K562 (cell line): ENCODE measurements at regions not wholly inside any gene's neighbourhood (a gene's known extent, or its start where the extent isn't known, plus 50 kb on each side); places are given as distances from the start of the nearest gene placed in this dataset.

Experiments used
- ATAC-seq: fragments of 200-7000 bp; cut with Tn5 transposase; 3 replicates; pipeline ENCODE4 v1.9.1; 2020; ENCODE audit warnings: moderate library complexity
- BruUV-seq: library from RNA; stranded (reverse); fragments of 400-500 nt; replicated peaks from 2 replicates; lab custom pipeline; 2021; lab: Mats Ljungman, UMichigan
- CTCF ChIA-PET: fragments of 300-600 bp; formaldehyde crosslinking; extraction: SDS; loops from one replicate; lab custom pipeline; 2021; ENCODE audit warnings: low intra/inter-chr PET ratio; lab: Yijun Ruan, JAX
- POLR2A ChIA-PET: fragments of 300-600, 350-650 bp; sonication (Branson Sonifier 250); formaldehyde crosslinking; extraction: SDS; loops from one replicate; lab custom pipeline; 2021; ENCODE audit warnings: antibody characterized with exemption, inconsistent platforms; lab: Yijun Ruan, JAX
- DNase-seq, 4 experiments: peaks; one replicate each; pipeline versions ENCODE4 v3.0.0 to v3.0.0-alpha.2; 2011 to 2018; ENCODE audit warnings: low spot score in 3 of 4, mixed read lengths in 3 of 4; ENCODE audit errors: extremely low read depth in 1 of 4
- FAIRE-seq: peaks from 2 replicates; lab custom pipeline; 2011; peaks lifted over from hg19 to GRCh38; lab: Jason Lieb, UNC
- H2AFZ ChIP-seq: 2 replicates; pipeline ENCODE4 v1.6.0; 2011; ENCODE audit warnings: low read depth, low read length, control low read depth, inconsistent platforms
- H3K27ac ChIP-seq: fragments of 200-600 bp; 3 replicates; pipeline ENCODE4 v1.8.0; 2011; ENCODE audit warnings: low read depth, mild to moderate bottlenecking, control low read depth, inconsistent platforms, low read length, moderate library complexity, mixed read lengths; ENCODE audit errors: extremely low read depth
- H3K27me3 ChIP-seq, 2 experiments: fragments of 300-600 bp in 1 of 2; 2 replicates in 1 of 2; 3 replicates in 1 of 2; pipeline versions ENCODE4 v1.6.0 to v1.8.0; 2011; ENCODE audit warnings: inconsistent platforms in 2 of 2, low read length in 2 of 2, mild to moderate bottlenecking in 1 of 2, mixed read lengths in 1 of 2, moderate library complexity in 1 of 2; ENCODE audit not compliant: control insufficient read depth in 2 of 2, insufficient read depth in 2 of 2
- H3K36me3 ChIP-seq: fragments of 300-600 bp; 3 replicates; pipeline ENCODE4 v1.8.0; 2011; ENCODE audit warnings: mild to moderate bottlenecking, low read length, inconsistent platforms; ENCODE audit not compliant: control insufficient read depth, insufficient read depth
- H3K4me1 ChIP-seq, 2 experiments: fragments of 200-600 bp in 1 of 2; replicated peaks in 1 of 2; 2 replicates in 1 of 2; 3 replicates in 1 of 2; pipeline versions ENCODE4 v1.5.1 to v1.8.0; 2011; ENCODE audit warnings: inconsistent platforms in 2 of 2, low read length in 2 of 2, mild to moderate bottlenecking in 1 of 2, mixed read lengths in 1 of 2, moderate library complexity in 1 of 2; ENCODE audit not compliant: control insufficient read depth in 2 of 2, insufficient read depth in 2 of 2
- H3K4me2 ChIP-seq: 2 replicates; pipeline ENCODE4 v1.6.1; 2011; ENCODE audit warnings: low read length, control low read depth, inconsistent platforms, mixed read lengths; ENCODE audit not compliant: insufficient read depth
- H3K4me3 ChIP-seq: fragments of 200-600 bp; sonication (generic), shearing (Covaris generic); 2 replicates; pipeline ENCODE4 v1.5.1; 2016; ENCODE audit warnings: control low read depth, inconsistent platforms
- H3K79me2 ChIP-seq: fragments of 200-600 bp; 3 replicates; pipeline ENCODE4 v1.8.0; 2011; ENCODE audit warnings: low read length, inconsistent platforms; ENCODE audit not compliant: control insufficient read depth, insufficient read depth
- H3K9ac ChIP-seq, 2 experiments: 2 replicates each; pipeline versions ENCODE4 v1.6.0 to v1.6.1; 2011; ENCODE audit warnings: low read depth in 2 of 2, low read length in 2 of 2, control low read depth in 1 of 2, inconsistent platforms in 1 of 2, mild to moderate bottlenecking in 1 of 2, mixed read lengths in 1 of 2; ENCODE audit not compliant: insufficient read depth in 1 of 2
- H3K9me1 ChIP-seq: one replicate; pipeline ENCODE4 v1.6.0; 2011; ENCODE audit warnings: inconsistent platforms, mild to moderate bottlenecking, low read length, moderate library complexity; ENCODE audit not compliant: control insufficient read depth, insufficient read depth
- H3K9me3 ChIP-seq: replicated peaks from 2 replicates; pipeline ENCODE4 v1.5.1; 2011; ENCODE audit warnings: low read depth, low read length, inconsistent platforms; ENCODE audit not compliant: control insufficient read depth, insufficient read depth
- H4K20me1 ChIP-seq: replicated peaks from 2 replicates; pipeline ENCODE4 v1.6.1; 2011; ENCODE audit warnings: low read length, inconsistent platforms, mixed read lengths; ENCODE audit not compliant: control insufficient read depth, insufficient read depth
- CEBPB ChIP-seq: fragments of 450-650 bp; IDR thresholded peaks from 2 replicates; pipeline ENCODE4 v1.6.1; 2016; ENCODE audit warnings: missing genetic modification characterization, missing compliant biosample characterization
- FOXJ2 ChIP-seq: fragments of 200-800 bp; sonication (Bioruptor generic); IDR thresholded peaks from 2 replicates; pipeline ENCODE4 v1.6.1; 2016; ENCODE audit warnings: missing genetic modification characterization, missing compliant biosample characterization
- MYBL2 ChIP-seq, 2 experiments: fragments of 450-650 bp in 1 of 2; sonication (generic) in 1 of 2; formaldehyde crosslinking in 1 of 2; IDR thresholded peaks; 2 replicates each; pipeline versions ENCODE4 v1.6.1 to v1.8.1; 2017 to 2022; ENCODE audit warnings: borderline replicate concordance in 1 of 2, inconsistent platforms in 1 of 2, low read depth in 1 of 2, mild to moderate bottlenecking in 1 of 2, missing genetic modification reagents in 1 of 2, moderate library complexity in 1 of 2
- NFE2 ChIP-seq: IDR thresholded peaks from 2 replicates; pipeline ENCODE4 v1.6.1; 2014; ENCODE audit warnings: antibody characterized with exemption, low read depth
- ZBTB7A ChIP-seq: IDR thresholded peaks from 2 replicates; pipeline ENCODE4 v1.6.1; 2011; ENCODE audit warnings: low read depth, mild to moderate bottlenecking, low read length, moderate library complexity, borderline replicate concordance; ENCODE audit not compliant: control insufficient read depth
- ZKSCAN8 ChIP-seq: fragments of 200-800 bp; sonication (Bioruptor generic); IDR thresholded peaks from 2 replicates; pipeline ENCODE4 v1.6.1; 2016; ENCODE audit warnings: missing genetic modification characterization, missing compliant biosample characterization
- ZNF133 ChIP-seq: fragments of 250-450 bp; sonication (Bioruptor Pico); IDR thresholded peaks from 2 replicates; pipeline ENCODE4 v1.4.0; 2020; ENCODE audit warnings: mild to moderate bottlenecking
- ZNF140 ChIP-seq: fragments of 250-450 bp; sonication (Bioruptor Pico); IDR thresholded peaks from 2 replicates; pipeline ENCODE4 v1.8.0; 2021; ENCODE audit warnings: moderate library complexity, mild to moderate bottlenecking, inconsistent platforms
- ZNF717 ChIP-seq: fragments of 250-450 bp; sonication (Bioruptor Pico); IDR thresholded peaks from 2 replicates; pipeline ENCODE4 v1.5.0; 2021
- ZNF764 ChIP-seq: fragments of 250-450 bp; sonication (Bioruptor Pico); IDR thresholded peaks from 2 replicates; pipeline ENCODE4 v1.4.0; 2020; ENCODE audit warnings: low read depth, mild to moderate bottlenecking, moderate library complexity
- WGBS: fragments of 100-300 bp; shearing (Covaris generic); methylation state at CpG from one replicate; pipeline ENCODE4 v1.1.6; 2016; ENCODE audit warnings: low coverage, mixed read lengths; ENCODE audit not compliant: insufficient coverage; ENCODE audit errors: missing lambda C conversion rate; 5-methylcytosine and 5-hydroxymethylcytosine counted together
- in situ Hi-C: fragments of 300-500 bp; cut with MboI; formaldehyde crosslinking; loops from 4 replicates; pipeline ENCODE4 v1.15.0; 2018; ENCODE audit warnings: inconsistent platforms, mixed read lengths
- intact Hi-C: fragments of 100-400 bp; cut with micrococcal nuclease; formaldehyde crosslinking; loops from 2 replicates; pipeline ENCODE4 v1.14.2; 2022

DNA sequence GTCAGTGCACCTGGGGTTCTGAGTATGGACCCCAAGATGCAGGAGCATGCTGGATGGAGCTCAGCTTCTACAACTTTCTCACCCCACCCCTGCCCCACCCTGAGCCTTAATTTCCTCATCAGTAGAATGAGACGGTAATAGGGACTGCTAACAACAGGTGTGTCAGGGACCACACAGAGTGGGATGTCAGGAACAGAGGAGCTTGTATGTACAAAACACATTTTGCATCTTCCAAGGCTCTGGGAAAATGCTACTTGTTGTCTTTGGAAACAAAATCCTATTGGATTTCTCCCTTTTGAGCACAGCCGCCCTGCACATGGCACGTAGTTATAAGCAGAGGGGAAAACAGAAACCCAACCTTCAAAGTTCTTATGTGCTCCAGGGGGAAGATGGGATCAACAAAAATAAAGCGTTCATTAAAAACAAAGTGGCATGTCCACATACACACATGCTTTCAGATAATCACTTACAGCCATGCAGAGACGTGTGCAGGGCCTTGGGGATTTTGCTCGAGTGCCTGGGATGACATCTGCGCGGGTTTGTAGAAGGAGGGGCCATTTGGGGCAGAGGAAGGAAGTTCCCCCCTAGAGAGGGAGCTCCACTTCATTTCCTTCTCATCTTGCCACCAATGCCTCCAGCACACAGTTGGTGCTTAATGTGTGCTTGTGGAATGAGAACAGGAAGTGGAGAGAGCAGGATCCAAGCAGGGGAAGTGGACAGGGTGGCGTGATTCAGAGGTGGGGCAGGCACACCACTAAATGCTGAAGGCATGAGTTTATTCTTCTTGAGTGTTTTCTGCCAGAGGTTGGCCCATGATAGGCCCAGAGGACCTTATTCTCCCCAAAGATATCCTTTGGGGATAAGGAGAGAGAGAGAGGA lies 138.9 kb downstream of the SMIM20 start:
- DNase-seq (no peak), FAIRE-seq (no peak), ATAC-seq (no peak)
- Histone ChIP-seq H4K20me1 (no peaks in the 10 kb centered on the region), H3K9ac (no peak overlapping the region), H3K36me3 (no peaks in the 10 kb centered on the region), H3K4me1 (no peaks in the 10 kb centered on the region), H3K9me1 (no peaks in the 10 kb centered on the region), H3K4me3 (no peak overlapping the region), H3K79me2 (no peaks in the 10 kb centered on the region), H3K27me3 (peaks cover 5 to 45% of the 10 kb centered on the region in 2 experiments; a peak in 4 of 5 replicates), H3K9me3 (no peaks in the 10 kb centered on the region), H3K4me2 (no peak overlapping the region), H3K27ac (no peak overlapping the region), H2AFZ (no peak overlapping the region)
- 3% methylated on average over 9 of the region's 9 CpGs for WGBS
- in situ Hi-C loops = loop anchor here (25.0 kb wide), 1 partner anchor 359 kb away; no protein-coding TSS in a partner anchor
- CTCF ChIA-PET = no interaction called here
- TF ChIP-seq FOXJ2 (tag) (no peak), ZNF140 (CRISPR knock-in tag) (no peak), ZNF133 (CRISPR knock-in tag) (no peak), ZKSCAN8 (CRISPR knock-in tag) (peak; percentile 57; the same call in 1 of the 2 replicates)
- POLR2A ChIA-PET = interaction anchor here (0.7 kb wide), 1 partner anchor 110 kb away, joined by 5 read pairs; no protein-coding TSS in a partner anchor
- intact Hi-C loops = no loop called here
- no TSS peak for BruUV-seq

DNA sequence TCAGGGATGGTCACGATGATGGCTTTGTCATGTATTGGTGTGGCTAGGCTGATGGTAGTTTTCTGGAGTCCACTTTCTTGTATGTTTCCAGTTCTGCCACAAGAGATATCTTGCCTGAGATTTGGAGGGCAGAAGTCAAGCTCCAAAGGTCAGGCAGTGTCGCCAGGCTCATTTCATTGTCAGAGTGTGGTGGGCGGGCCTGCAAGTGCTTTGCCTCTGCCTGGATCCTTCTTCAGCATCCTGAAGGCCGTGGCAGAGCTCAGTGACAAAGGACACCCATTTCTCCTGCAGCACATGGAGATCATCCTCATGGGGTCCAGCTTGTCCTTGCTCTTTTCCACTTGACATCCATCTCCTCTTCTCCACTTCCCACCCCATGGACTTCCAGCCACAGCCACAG lies 139.7 kb downstream of the SMIM20 start:
- ChIA-PET POLR2A (interaction anchor here (1.0 kb wide), 1 partner anchor 11 kb away, joined by 3 read pairs; no protein-coding TSS in a partner anchor), CTCF (no interaction called here)
- ATAC-seq (no peak), DNase-seq (no peak), FAIRE-seq (no peak)
- H3K4me1 ChIP-seq = no peaks in the 10 kb centered on the region
- no peak overlapping the region for H2AFZ ChIP-seq
- H3K79me2 ChIP-seq = no peaks in the 10 kb centered on the region
- BruUV-seq = no TSS peak
- in situ Hi-C loops (loop anchor here (25.0 kb wide), 1 partner anchor 359 kb away; no protein-coding TSS in a partner anchor), intact Hi-C loops (no loop called here)
- H3K4me2 ChIP-seq = no peak overlapping the region
- H3K4me3 ChIP-seq = no peak overlapping the region
- no peaks in the 10 kb centered on the region for H3K36me3 ChIP-seq
- H3K9me3 ChIP-seq = no peaks in the 10 kb centered on the region
- H4K20me1 ChIP-seq = no peaks in the 10 kb centered on the region
- H3K9me1 ChIP-seq = no peaks in the 10 kb centered on the region
- peaks cover 5 to 38% of the 10 kb centered on the region in 2 experiments; a peak in 4 of 5 replicates for H3K27me3 ChIP-seq
- 0% methylated on average over 4 of the region's 4 CpGs for WGBS
- TF ChIP-seq CEBPB (tag) = no peak
- TF ChIP-seq NFE2 = no peak
- no peak for TF ChIP-seq MYBL2 (IDR thresholded peaks at IDR 0.05; ENCODE audit: low read depth)
- no peak for TF ChIP-seq MYBL2 (CRISPR knock-in tag; IDR thresholded peaks at IDR 0.05; ENCODE audit: borderline replicate concordance)
- no peak for TF ChIP-seq ZBTB7A
- no peak for TF ChIP-seq ZNF717 (CRISPR knock-in tag)
- TF ChIP-seq ZNF764 (CRISPR knock-in tag) = no peak
- no peak overlapping the region for H3K27ac ChIP-seq
- no peak overlapping the region for H3K9ac ChIP-seq
